ENCODE measurements at regions not wholly inside any gene's neighbourhood (a gene's known extent, or its start where the extent isn't known, plus 50 kb on each side); places are given as distances from the start of the nearest gene placed in this dataset.

DNA sequence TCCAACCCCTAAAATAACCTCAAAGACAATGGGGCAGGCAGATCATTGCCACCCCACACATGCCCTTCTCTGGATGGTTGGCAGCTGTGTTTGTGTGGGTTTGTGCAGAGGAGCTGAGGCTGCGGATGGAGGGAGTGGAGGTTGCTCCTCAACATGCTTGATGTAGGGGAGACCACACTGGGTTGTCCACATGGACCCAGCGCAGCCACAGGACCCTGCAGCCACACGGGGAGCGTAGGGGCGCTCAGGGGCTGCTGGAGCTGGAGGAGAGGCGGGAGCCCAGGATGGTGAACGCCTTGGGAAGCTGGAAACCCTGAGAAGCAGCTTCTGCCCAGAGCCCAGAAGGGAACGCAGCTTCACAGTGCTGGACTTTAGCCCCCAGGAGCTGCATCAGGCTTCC lies 56.3 kb upstream of the TMEM18 start:
- peaks cover 3% of the 10 kb centered on the region for H3K27me3 Mint-ChIP-seq (ENCODE audit: low read depth, poor library complexity)
- TF ChIP-seq, protein P1, sequence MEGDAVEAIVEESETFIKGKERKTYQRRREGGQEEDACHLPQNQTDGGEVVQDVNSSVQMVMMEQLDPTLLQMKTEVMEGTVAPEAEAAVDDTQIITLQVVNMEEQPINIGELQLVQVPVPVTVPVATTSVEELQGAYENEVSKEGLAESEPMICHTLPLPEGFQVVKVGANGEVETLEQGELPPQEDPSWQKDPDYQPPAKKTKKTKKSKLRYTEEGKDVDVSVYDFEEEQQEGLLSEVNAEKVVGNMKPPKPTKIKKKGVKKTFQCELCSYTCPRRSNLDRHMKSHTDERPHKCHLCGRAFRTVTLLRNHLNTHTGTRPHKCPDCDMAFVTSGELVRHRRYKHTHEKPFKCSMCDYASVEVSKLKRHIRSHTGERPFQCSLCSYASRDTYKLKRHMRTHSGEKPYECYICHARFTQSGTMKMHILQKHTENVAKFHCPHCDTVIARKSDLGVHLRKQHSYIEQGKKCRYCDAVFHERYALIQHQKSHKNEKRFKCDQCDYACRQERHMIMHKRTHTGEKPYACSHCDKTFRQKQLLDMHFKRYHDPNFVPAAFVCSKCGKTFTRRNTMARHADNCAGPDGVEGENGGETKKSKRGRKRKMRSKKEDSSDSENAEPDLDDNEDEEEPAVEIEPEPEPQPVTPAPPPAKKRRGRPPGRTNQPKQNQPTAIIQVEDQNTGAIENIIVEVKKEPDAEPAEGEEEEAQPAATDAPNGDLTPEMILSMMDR (IDR thresholded peaks at IDR 0.05) = no peak
- H3K27ac Mint-ChIP-seq = peak overlapping the region; percentile 77
- DNase-seq = no peak
- peaks cover 9% of the 10 kb centered on the region for H3K9me3 Mint-ChIP-seq
- no peaks in the 10 kb centered on the region for H3K36me3 Mint-ChIP-seq (ENCODE audit: low read depth)
- peaks cover 42% of the 10 kb centered on the region for H3K4me1 Mint-ChIP-seq
- no peak overlapping the region for H3K4me3 Mint-ChIP-seq

DNA sequence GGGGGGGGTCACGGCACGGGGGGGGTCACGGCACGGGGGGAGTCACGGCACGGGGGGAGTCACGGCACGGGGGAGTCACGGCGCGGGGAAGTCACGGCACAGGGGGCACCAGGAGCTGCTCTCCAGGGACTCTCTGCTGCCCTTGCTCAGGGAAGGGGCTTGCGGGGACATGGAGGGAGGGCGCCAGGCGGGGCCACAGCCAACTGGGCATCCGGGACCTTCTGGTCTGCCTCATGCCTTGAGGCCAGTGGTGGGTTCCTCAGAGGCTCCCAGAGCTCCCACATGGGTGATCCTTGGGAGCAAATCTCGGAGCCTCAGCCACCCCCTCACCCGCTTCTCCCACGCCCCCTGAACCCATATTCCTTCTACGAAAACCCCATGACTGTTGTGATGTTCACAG lies 55.8 kb upstream of the TMEM18 start:
- H3K27ac Mint-ChIP-seq = no peak overlapping the region
- TF ChIP-seq, protein P1 (IDR thresholded peaks at IDR 0.05) = no peak
- peaks cover 3% of the 10 kb centered on the region for H3K27me3 Mint-ChIP-seq (ENCODE audit: low read depth, poor library complexity)
- H3K4me1 Mint-ChIP-seq = peaks cover 37% of the 10 kb centered on the region
- H3K4me3 Mint-ChIP-seq = no peak overlapping the region
- DNase-seq = no peak
- peaks cover 9% of the 10 kb centered on the region for H3K9me3 Mint-ChIP-seq
- H3K36me3 Mint-ChIP-seq (ENCODE audit: low read depth) = no peaks in the 10 kb centered on the region

DNA sequence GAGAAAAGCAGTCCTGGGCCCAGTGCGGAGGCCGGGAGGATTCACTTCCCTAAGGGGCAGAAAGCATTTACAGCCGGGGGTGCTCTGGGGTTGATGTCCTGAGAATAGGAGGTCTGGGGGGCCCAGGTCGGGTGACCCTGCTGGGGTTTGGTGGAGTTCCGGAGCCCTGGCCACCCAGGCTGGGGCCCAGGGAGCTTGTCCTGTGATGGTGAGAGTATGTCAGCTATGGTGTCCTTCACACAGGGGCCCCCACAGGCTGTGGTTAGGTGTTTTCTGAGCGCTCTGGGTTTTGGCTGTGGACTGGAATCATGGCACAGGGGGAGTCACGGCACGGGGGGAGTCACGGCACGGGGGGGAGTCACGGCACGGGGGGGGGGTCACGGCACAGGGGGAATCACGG lies 54.5 kb upstream of the TMEM18 start:
- H3K9me3 Mint-ChIP-seq = peaks cover 9% of the 10 kb centered on the region
- peaks cover 39% of the 10 kb centered on the region for H3K4me1 Mint-ChIP-seq
- H3K36me3 Mint-ChIP-seq (ENCODE audit: low read depth) = no peaks in the 10 kb centered on the region
- H3K27ac Mint-ChIP-seq = no peak overlapping the region
- H3K27me3 Mint-ChIP-seq (ENCODE audit: low read depth, poor library complexity) = peaks cover 3% of the 10 kb centered on the region
- no peak overlapping the region for H3K4me3 Mint-ChIP-seq
- TF ChIP-seq, protein P1 (IDR thresholded peaks at IDR 0.05) = no peak
- DNase-seq = no peak

DNA sequence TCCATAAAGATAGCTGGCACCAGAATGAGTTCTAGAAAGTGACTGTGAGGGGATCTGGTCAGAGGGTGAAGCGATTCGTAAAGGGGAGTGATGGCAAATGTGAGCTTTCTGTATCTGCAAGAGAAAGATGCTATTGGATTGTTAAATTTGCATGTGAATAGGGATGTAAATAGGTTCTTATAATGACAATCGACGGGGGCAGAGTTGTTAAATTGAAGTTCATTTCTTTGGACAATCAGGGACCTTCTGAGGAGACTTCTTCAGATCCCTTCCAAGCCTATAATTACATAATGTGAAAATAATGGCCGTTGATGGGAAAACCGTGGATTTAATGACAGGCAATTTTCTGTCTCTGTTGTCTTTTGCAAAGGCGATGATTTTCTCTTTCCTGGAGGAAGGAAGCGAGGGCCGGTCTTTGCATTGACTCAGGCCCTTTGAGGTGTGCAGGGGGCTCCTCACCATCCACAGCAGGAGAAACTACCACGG lies 52.2 kb upstream of the TMEM18 start:
- H3K36me3 Mint-ChIP-seq (ENCODE audit: low read depth) = no peaks in the 10 kb centered on the region
- no peak overlapping the region for H3K4me3 Mint-ChIP-seq
- peaks cover 31% of the 10 kb centered on the region for H3K4me1 Mint-ChIP-seq
- TF ChIP-seq, protein P1 (IDR thresholded peaks at IDR 0.05) = no peak
- H3K27ac Mint-ChIP-seq = no peak overlapping the region
- no peak for DNase-seq
- H3K9me3 Mint-ChIP-seq = peaks cover 9% of the 10 kb centered on the region
- peaks cover 2% of the 10 kb centered on the region for H3K27me3 Mint-ChIP-seq (ENCODE audit: low read depth, poor library complexity)

DNA sequence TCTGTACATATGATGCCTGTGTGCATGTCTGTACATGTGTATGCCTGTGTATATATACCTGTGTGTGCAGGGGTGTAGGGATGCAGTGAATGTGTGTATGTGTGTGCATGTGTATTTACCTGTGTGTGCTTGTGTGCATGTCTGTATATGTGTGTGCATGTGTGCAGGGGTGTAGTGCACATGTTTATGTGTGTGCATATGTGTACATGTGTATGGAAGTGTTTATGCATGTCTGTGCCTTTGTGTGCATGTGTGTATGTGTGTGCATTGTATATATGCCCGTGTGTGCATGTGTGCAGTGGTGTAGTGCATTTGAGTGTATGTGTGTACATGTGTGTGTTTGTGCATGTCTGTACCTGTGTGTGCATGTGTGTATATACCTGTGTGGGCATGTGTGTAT lies 51.0 kb upstream of the TMEM18 start:
- peaks cover 6% of the 10 kb centered on the region for H3K9me3 Mint-ChIP-seq
- H3K27me3 Mint-ChIP-seq (ENCODE audit: low read depth, poor library complexity) = peaks cover 6% of the 10 kb centered on the region
- H3K36me3 Mint-ChIP-seq (ENCODE audit: low read depth) = no peaks in the 10 kb centered on the region
- TF ChIP-seq, protein P1 (IDR thresholded peaks at IDR 0.05) = no peak
- H3K4me3 Mint-ChIP-seq = no peak overlapping the region
- no peak overlapping the region for H3K27ac Mint-ChIP-seq
- peaks cover 27% of the 10 kb centered on the region for H3K4me1 Mint-ChIP-seq
- no peak for DNase-seq

DNA sequence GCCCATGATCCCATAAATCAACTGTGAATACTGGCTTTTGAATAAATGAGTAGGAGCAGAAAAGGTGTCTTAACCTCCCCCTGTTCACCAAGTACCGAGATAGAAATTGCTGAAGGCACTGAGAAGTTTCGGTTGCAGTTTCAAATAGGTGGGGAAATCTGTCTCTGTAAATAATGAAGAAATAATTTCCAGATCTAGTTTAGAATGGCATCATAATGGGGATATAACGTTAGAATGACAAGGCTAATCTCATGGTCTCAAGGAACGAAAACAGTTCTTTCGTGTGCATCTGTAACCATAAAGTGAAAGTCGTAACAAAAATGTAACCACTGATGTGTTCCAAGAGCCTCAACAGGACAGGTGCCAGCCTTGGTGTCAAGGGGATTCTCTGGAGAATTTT lies 49.9 kb upstream of the TMEM18 start:
- Mint-ChIP-seq H3K4me1 (peaks cover 27% of the 10 kb centered on the region), H3K27me3 (ENCODE audit: low read depth, poor library complexity) (peaks cover 6% of the 10 kb centered on the region), H3K36me3 (ENCODE audit: low read depth) (no peaks in the 10 kb centered on the region), H3K4me3 (no peak overlapping the region), H3K9me3 (peaks cover 5% of the 10 kb centered on the region), H3K27ac (no peak overlapping the region)
- TF ChIP-seq, protein P1 (IDR thresholded peaks at IDR 0.05) = no peak
- no peak for DNase-seq

All from nephron progenitor cell (in vitro differentiated cells).